GM12878 (cell line): ENCODE measurements at regions not wholly inside any gene's neighbourhood (a gene's known extent, or its start where the extent isn't known, plus 50 kb on each side); places are given as distances from the start of the nearest gene placed in this dataset.

Experiments used
- ATAC-seq: fragments of 200-7000 bp; cut with Tn5 transposase; 3 replicates; pipeline ENCODE4 v1.9.1; 2020; ENCODE audit warnings: mild to moderate bottlenecking, moderate library complexity
- BruUV-seq: library from RNA; stranded (reverse); fragments of 400-500 nt; replicated peaks from 2 replicates; lab custom pipeline; 2021; lab: Mats Ljungman, UMichigan
- CTCF ChIA-PET: fragments of 300-600 bp; sonication (Branson Sonifier 250); formaldehyde crosslinking; extraction: SDS; loops from one replicate; lab custom pipeline; 2021; ENCODE audit warnings: inconsistent platforms; lab: Yijun Ruan, JAX
- POLR2A ChIA-PET: fragments of 350-600 bp; formaldehyde crosslinking; extraction: SDS; loops from one replicate; lab custom pipeline; 2021; ENCODE audit warnings: inconsistent platforms; lab: Charles Lee
- RAD21 ChIA-PET: fragments of 300-600 bp; sonication (Branson Sonifier 250); formaldehyde crosslinking; loops from one replicate; lab custom pipeline; 2023; ENCODE audit warnings: antibody characterized with exemption; ENCODE audit not compliant: unreplicated experiment; lab: Charles Lee
- SMC1A ChIA-PET: fragments of 300-600 bp; sonication (Branson Sonifier 250); formaldehyde crosslinking; loops from one replicate; lab custom pipeline; 2023; ENCODE audit not compliant: unreplicated experiment, uncharacterized antibody; lab: Charles Lee
- DNase-seq: peaks from one replicate; pipeline ENCODE4 v3.0.0-alpha.2; 2011; ENCODE audit warnings: low read depth, low spot score
- FAIRE-seq: peaks from 3 replicates; lab custom pipeline; 2011; peaks lifted over from hg19 to GRCh38; lab: Jason Lieb, UNC
- H2AFZ ChIP-seq: 2 replicates; pipeline ENCODE4 v1.6.0; 2011; ENCODE audit warnings: low read depth, low read length, control low read depth; ENCODE audit not compliant: control insufficient read depth
- H3K27ac ChIP-seq: 2 replicates; pipeline ENCODE4 v1.5.1; 2011; ENCODE audit warnings: control low read depth; ENCODE audit not compliant: control insufficient read depth, insufficient read depth
- H3K27me3 ChIP-seq, 2 experiments: replicated peaks in 1 of 2; 2 replicates each; pipeline versions ENCODE4 v1.6.0 to v1.6.1; 2011; ENCODE audit warnings: low read length in 1 of 2; ENCODE audit not compliant: control insufficient read depth in 2 of 2, insufficient read depth in 2 of 2
- H3K36me3 ChIP-seq, 2 experiments: 2 replicates each; pipeline ENCODE4 v1.5.1; 2011; ENCODE audit warnings: low read length in 1 of 2; ENCODE audit not compliant: control insufficient read depth in 2 of 2, insufficient read depth in 2 of 2
- H3K4me1 ChIP-seq: 2 replicates; pipeline ENCODE4 v1.6.1; 2011; ENCODE audit warnings: mild to moderate bottlenecking, low read length, moderate library complexity, mixed read lengths; ENCODE audit not compliant: control insufficient read depth, insufficient read depth
- H3K4me2 ChIP-seq: 2 replicates; pipeline ENCODE4 v1.6.0; 2011; ENCODE audit warnings: control low read depth; ENCODE audit not compliant: control insufficient read depth, insufficient read depth
- H3K4me3 ChIP-seq: fragments of 200-600 bp; sonication (generic); 2 replicates; pipeline ENCODE4 v1.5.1; 2016
- H3K79me2 ChIP-seq: 2 replicates; pipeline ENCODE4 v1.6.0; 2011; ENCODE audit warnings: low read length; ENCODE audit not compliant: control insufficient read depth, insufficient read depth
- H3K9ac ChIP-seq: 2 replicates; pipeline ENCODE4 v1.8.0; 2011; ENCODE audit warnings: low read length, control low read depth, mixed read lengths; ENCODE audit not compliant: control insufficient read depth, insufficient read depth
- H3K9me3 ChIP-seq: replicated peaks from 3 replicates; pipeline ENCODE4 v1.5.1; 2011; ENCODE audit warnings: mild to moderate bottlenecking, low read length; ENCODE audit not compliant: control insufficient read depth, insufficient read depth
- H4K20me1 ChIP-seq: 2 replicates; pipeline ENCODE4 v1.6.0; 2011; ENCODE audit not compliant: control insufficient read depth, insufficient read depth
- BRCA1 ChIP-seq: IDR thresholded peaks from 2 replicates; pipeline ENCODE4 v1.6.1; 2011; ENCODE audit warnings: low read depth, low read length, improper control_type of control experiment
- CHD4 ChIP-seq: fragments of 200-600 bp; sonication (generic); IDR thresholded peaks from 2 replicates; pipeline ENCODE4 v1.6.1; 2016; ENCODE audit warnings: mild to moderate bottlenecking
- CREM ChIP-seq: IDR thresholded peaks from 2 replicates; pipeline ENCODE4 v1.6.1; 2014; ENCODE audit warnings: antibody characterized with exemption, low read depth
- CUX1 ChIP-seq: IDR thresholded peaks from 2 replicates; pipeline ENCODE4 v1.6.1; 2012; ENCODE audit warnings: improper control_type of control experiment, low read depth, low read length; ENCODE audit not compliant: insufficient replicate concordance
- EGR1 ChIP-seq, 2 experiments: IDR thresholded peaks; 1 replicate in 1 of 2; 2 replicates in 1 of 2; pipeline ENCODE4 v1.6.1; 2011 to 2012; ENCODE audit warnings: low read depth in 2 of 2, low read length in 2 of 2, borderline replicate concordance in 1 of 2, mild to moderate bottlenecking in 1 of 2, moderate library complexity in 1 of 2
- HDAC6 ChIP-seq: fragments of 200-600 bp; sonication (generic); IDR thresholded peaks from one replicate; pipeline ENCODE4 v1.8.0; 2017; ENCODE audit warnings: antibody characterized with exemption; ENCODE audit not compliant: unreplicated experiment
- IRF3 ChIP-seq: fragments of 450-650 bp; IDR thresholded peaks from 2 replicates; pipeline ENCODE4 v1.6.1; 2014; ENCODE audit warnings: mild to moderate bottlenecking
- MTA2 ChIP-seq: fragments of 450-650 bp; IDR thresholded peaks from 2 replicates; pipeline ENCODE4 v1.6.1; 2016; ENCODE audit warnings: low read depth, mild to moderate bottlenecking, moderate library complexity
- RAD21 ChIP-seq: IDR thresholded peaks from 2 replicates; pipeline ENCODE4 v1.6.1; 2011; ENCODE audit warnings: mild to moderate bottlenecking, low read depth, low read length, moderate library complexity; ENCODE audit not compliant: insufficient read depth
- RCOR1 ChIP-seq: conservative IDR thresholded peaks from 2 replicates; pipeline ENCODE4 v1.6.1; 2012; ENCODE audit warnings: low read depth, low read length, improper control_type of control experiment
- SUZ12 ChIP-seq: fragments of 200-600 bp; sonication (generic); IDR thresholded peaks from one replicate; pipeline ENCODE4 v1.6.1; 2018; ENCODE audit warnings: antibody characterized with exemption, mild to moderate bottlenecking; ENCODE audit not compliant: unreplicated experiment
- ZNF207 ChIP-seq: fragments of 450-650 bp; IDR thresholded peaks from 2 replicates; pipeline ENCODE4 v1.6.1; 2014; ENCODE audit warnings: antibody characterized with exemption, mild to moderate bottlenecking, borderline replicate concordance
- ZNF24 ChIP-seq: fragments of 450-650 bp; IDR thresholded peaks from 2 replicates; pipeline ENCODE4 v1.6.1; 2017; ENCODE audit warnings: antibody characterized with exemption, mild to moderate bottlenecking
- WGBS: methylation state at CpG from one replicate; pipeline ENCODE4 v1.1.6; 2016; ENCODE audit warnings: low lambda C conversion rate; ENCODE audit not compliant: insufficient replicate concordance, insufficient coverage; ENCODE audit errors: missing lambda C conversion rate; 5-methylcytosine and 5-hydroxymethylcytosine counted together
- in situ Hi-C: fragments of 300-500 bp; cut with MboI; formaldehyde crosslinking; loops from 9 replicates; pipeline ENCODE4 v1.14.3; 2018; ENCODE audit warnings: mixed read lengths
- intact Hi-C: fragments of 100-400 bp; cut with micrococcal nuclease; formaldehyde crosslinking; loops from one replicate; pipeline ENCODE4 v1.14.2; 2022; ENCODE audit not compliant: unreplicated experiment
- TF ChIP-seq, protein P1 (sequence below): IDR thresholded peaks from 2 replicates; pipeline ENCODE4 v1.6.1; 2012; ENCODE audit warnings: low read depth, low read length, improper control_type of control experiment

- TF ChIP-seq HDAC6 (no peak), SUZ12 (no peak), IRF3 (no peak)
- TF ChIP-seq, all 136 proteins: peak for 0
Measured at GRCh38 chr20:12311094-12311865, 393.6 kb downstream of the BTBD3 start (continued).

GRCh38 chr20:12315652-12316051 is 398.0 kb downstream of the BTBD3 start:
- in situ Hi-C loops: no loop called here
- SMC1A ChIA-PET: no interaction called here
- TF ChIP-seq, protein P1, sequence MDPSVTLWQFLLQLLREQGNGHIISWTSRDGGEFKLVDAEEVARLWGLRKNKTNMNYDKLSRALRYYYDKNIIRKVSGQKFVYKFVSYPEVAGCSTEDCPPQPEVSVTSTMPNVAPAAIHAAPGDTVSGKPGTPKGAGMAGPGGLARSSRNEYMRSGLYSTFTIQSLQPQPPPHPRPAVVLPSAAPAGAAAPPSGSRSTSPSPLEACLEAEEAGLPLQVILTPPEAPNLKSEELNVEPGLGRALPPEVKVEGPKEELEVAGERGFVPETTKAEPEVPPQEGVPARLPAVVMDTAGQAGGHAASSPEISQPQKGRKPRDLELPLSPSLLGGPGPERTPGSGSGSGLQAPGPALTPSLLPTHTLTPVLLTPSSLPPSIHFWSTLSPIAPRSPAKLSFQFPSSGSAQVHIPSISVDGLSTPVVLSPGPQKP: no peak
- TF ChIP-seq CREM (no peak), CUX1 (no peak), MTA2 (no peak), RCOR1 (no peak), RAD21 (no peak), ZNF24 (no peak), BRCA1 (no peak), ZNF207 (no peak), EGR1 (IDR thresholded peaks at IDR 0.05; ENCODE audit: borderline replicate concordance in 1 of 2, low read depth in 2 of 2, low read length in 2 of 2) (no peak), CHD4 (no peak)

More at GRCh38 chr20:12315652-12316051, 398.0 kb downstream of the BTBD3 start:
- no peak overlapping the region for H3K27ac ChIP-seq
- ATAC-seq (no peak), DNase-seq (no peak), FAIRE-seq (no peak)
- ChIA-PET RAD21 (no interaction called here), CTCF (no interaction called here), POLR2A (no interaction called here)
- no peaks in the 10 kb centered on the region for H4K20me1 ChIP-seq
- WGBS: 0% methylated on average over 1 of the region's 1 CpG
- BruUV-seq: no TSS peak
- H3K4me1 ChIP-seq: no peaks in the 10 kb centered on the region
- H3K4me2 ChIP-seq: no peak overlapping the region
- no peak overlapping the region for H3K9ac ChIP-seq
- H3K4me3 ChIP-seq: no peak overlapping the region
- H3K9me3 ChIP-seq: no peaks in the 10 kb centered on the region
- no peaks in the 10 kb centered on the region for H3K36me3 ChIP-seq
- H3K79me2 ChIP-seq: no peaks in the 10 kb centered on the region
- intact Hi-C loops: no loop called here
- H2AFZ ChIP-seq: no peak overlapping the region
- no peaks in the 10 kb centered on the region for H3K27me3 ChIP-seq
